ENCODE measurements at regions not wholly inside any gene's neighbourhood (a gene's known extent, or its start where the extent isn't known, plus 50 kb on each side); places are given as distances from the start of the nearest gene placed in this dataset.
A peak's percentile ranks its signal among the peaks of the same experiment; 100 is the strongest.

GRCh38 chr16:65667011-65667578 lies 545.2 kb upstream of the CDH11 start:
- H2AK5ac ChIP-seq (ENCODE audit: low read depth, low read length), result no peak overlapping the region
- no peaks in the 10 kb centered on the region for H3K36me3 ChIP-seq (ENCODE audit: control insufficient read depth, insufficient read depth, low read length)
- BruUV-seq (replicated peaks), result no TSS peak
- H3K79me1 ChIP-seq (ENCODE audit: low read depth in 1 of 2, low read length in 2 of 2), result no peaks in the 10 kb centered on the region
- no peaks in the 10 kb centered on the region for H3K27me3 ChIP-seq (ENCODE audit: control insufficient read depth, insufficient read depth, low read length)
- H4K91ac ChIP-seq (ENCODE audit: insufficient read depth, low read depth, low read length), result no peak overlapping the region
- no peak overlapping the region for H2BK5ac ChIP-seq (ENCODE audit: low read depth, low read length, poor library complexity, severe bottlenecking)
- no peak overlapping the region for H3K14ac ChIP-seq (replicated peaks; ENCODE audit: low read depth, low read length)
- no peak overlapping the region for H3K4ac ChIP-seq (ENCODE audit: low read depth, low read length)
- H4K20me1 ChIP-seq (ENCODE audit: insufficient read depth, low read length), result no peaks in the 10 kb centered on the region
- H3K4me2 ChIP-seq (ENCODE audit: low read depth, low read length), result no peak overlapping the region
- H3K4me3 ChIP-seq (ENCODE audit: insufficient read depth, low read depth, low read length), result no peak overlapping the region
- ATAC-seq (ENCODE audit: low read depth) (peak; percentile 61), DNase-seq (peak; percentile 28)
- H3K4me1 ChIP-seq (ENCODE audit: control insufficient read depth, insufficient read depth, low read length), result no peaks in the 10 kb centered on the region; the same call in 1 of the 2 replicates
- TF ChIP-seq, protein P1, sequence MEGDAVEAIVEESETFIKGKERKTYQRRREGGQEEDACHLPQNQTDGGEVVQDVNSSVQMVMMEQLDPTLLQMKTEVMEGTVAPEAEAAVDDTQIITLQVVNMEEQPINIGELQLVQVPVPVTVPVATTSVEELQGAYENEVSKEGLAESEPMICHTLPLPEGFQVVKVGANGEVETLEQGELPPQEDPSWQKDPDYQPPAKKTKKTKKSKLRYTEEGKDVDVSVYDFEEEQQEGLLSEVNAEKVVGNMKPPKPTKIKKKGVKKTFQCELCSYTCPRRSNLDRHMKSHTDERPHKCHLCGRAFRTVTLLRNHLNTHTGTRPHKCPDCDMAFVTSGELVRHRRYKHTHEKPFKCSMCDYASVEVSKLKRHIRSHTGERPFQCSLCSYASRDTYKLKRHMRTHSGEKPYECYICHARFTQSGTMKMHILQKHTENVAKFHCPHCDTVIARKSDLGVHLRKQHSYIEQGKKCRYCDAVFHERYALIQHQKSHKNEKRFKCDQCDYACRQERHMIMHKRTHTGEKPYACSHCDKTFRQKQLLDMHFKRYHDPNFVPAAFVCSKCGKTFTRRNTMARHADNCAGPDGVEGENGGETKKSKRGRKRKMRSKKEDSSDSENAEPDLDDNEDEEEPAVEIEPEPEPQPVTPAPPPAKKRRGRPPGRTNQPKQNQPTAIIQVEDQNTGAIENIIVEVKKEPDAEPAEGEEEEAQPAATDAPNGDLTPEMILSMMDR (conservative IDR thresholded peaks at IDR 0.05; ENCODE audit: low read depth, low read length), result no peak
- TF ChIP-seq RAD21 (IDR thresholded peaks at IDR 0.05; ENCODE audit: low read length) (peak; percentile 30; the same call in 1 of the 2 replicates), SMC3 (IDR thresholded peaks at IDR 0.05; ENCODE audit: low read depth, low read length) (0 out of 2 replicates have a peak, but pooled peaks have one; percentile 7)
- TF ChIP-seq, protein P2, sequence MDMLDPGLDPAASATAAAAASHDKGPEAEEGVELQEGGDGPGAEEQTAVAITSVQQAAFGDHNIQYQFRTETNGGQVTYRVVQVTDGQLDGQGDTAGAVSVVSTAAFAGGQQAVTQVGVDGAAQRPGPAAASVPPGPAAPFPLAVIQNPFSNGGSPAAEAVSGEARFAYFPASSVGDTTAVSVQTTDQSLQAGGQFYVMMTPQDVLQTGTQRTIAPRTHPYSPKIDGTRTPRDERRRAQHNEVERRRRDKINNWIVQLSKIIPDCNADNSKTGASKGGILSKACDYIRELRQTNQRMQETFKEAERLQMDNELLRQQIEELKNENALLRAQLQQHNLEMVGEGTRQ (IDR thresholded peaks at IDR 0.05; ENCODE audit: low read depth, low read length), result no peak
- H4K5ac ChIP-seq (ENCODE audit: low read depth, low read length), result no peak overlapping the region
- WGBS, 2 experiments (ENCODE audit: extremely low coverage in 2 of 2, insufficient read length in 1 of 2), result no CpG with 5 or more reads among the region's 7 CpGs
- no peak overlapping the region for H3K9ac ChIP-seq (ENCODE audit: low read depth, low read length)
- no peak overlapping the region for H2BK15ac ChIP-seq (ENCODE audit: low read depth, low read length)
- ChIA-PET POLR2A (ENCODE audit: unreplicated experiment) (no interaction called here), CTCF (no interaction called here)
- H3K9me1 ChIP-seq (ENCODE audit: insufficient read depth, low read length), result no peaks in the 10 kb centered on the region
- intact Hi-C loops (cut with micrococcal nuclease), result no loop called here
- no peak overlapping the region for H2BK120ac ChIP-seq (ENCODE audit: low read depth, low read length)
- H3K27ac ChIP-seq (ENCODE audit: insufficient read depth, low read length), result no peak overlapping the region
- no peak overlapping the region for H2AK9ac ChIP-seq (replicated peaks; ENCODE audit: low read depth, low read length, poor library complexity)
- H3K18ac ChIP-seq (ENCODE audit: low read depth, low read length), result no peak overlapping the region
- no peak overlapping the region for H4K8ac ChIP-seq (ENCODE audit: low read depth in 2 of 2, low read length in 2 of 2)
- in situ Hi-C loops (cut with MboI; ENCODE audit: low sequenced_read_pairs), result no loop called here
- H3K56ac ChIP-seq (ENCODE audit: extremely low read depth, insufficient read depth, low read length), result no peak overlapping the region
- H2BK20ac ChIP-seq (ENCODE audit: low read depth, low read length), result no peak overlapping the region
- H3K23ac ChIP-seq (ENCODE audit: low read depth, low read length), result no peak overlapping the region
- dilution Hi-C loops (cut with HindIII; ENCODE audit: low sequenced_read_pairs, unreplicated experiment), result no loop called here
- H2AFZ ChIP-seq (replicated peaks; ENCODE audit: low read length, poor library complexity), result no peak overlapping the region
- no peaks in the 10 kb centered on the region; the same call in 1 of the 2 replicates for H3K9me3 ChIP-seq (ENCODE audit: control insufficient read depth, insufficient read depth, low read length)
